ENCODE measurements at regions not wholly inside any gene's neighbourhood (a gene's known extent, or its start where the extent isn't known, plus 50 kb on each side); places are given as distances from the start of the nearest gene placed in this dataset.

GRCh38 chr2:22355816-22356433 lies 1029.1 kb upstream of the KLHL29 start:
- no TSS peak for BruUV-seq (replicated peaks)
- Histone ChIP-seq H3K27ac (ENCODE audit: low read depth, low read length) (no peak overlapping the region), H3K4me1 (ENCODE audit: control insufficient read depth in 1 of 2, insufficient read depth in 2 of 2, low read length in 2 of 2) (no peaks in the 10 kb centered on the region), H3K27me3 (ENCODE audit: insufficient read depth, low read length) (no peaks in the 10 kb centered on the region), H3K4me2 (ENCODE audit: low read length) (no peak overlapping the region), H3K9me2 (ENCODE audit: insufficient read depth) (no peaks in the 10 kb centered on the region), H4K20me1 (ENCODE audit: insufficient read depth) (no peaks in the 10 kb centered on the region), H3K9ac (ENCODE audit: low read length) (no peak overlapping the region), H3K79me2 (ENCODE audit: insufficient read depth, low read length) (no peaks in the 10 kb centered on the region), H3K9me3 (ENCODE audit: control insufficient read depth in 1 of 2, insufficient read depth in 1 of 2, low read depth in 1 of 2, low read length in 2 of 2) (peaks cover 0 to 11% of the 10 kb centered on the region in 2 experiments; a peak in 1 of 4 replicates), H2AFZ (ENCODE audit: low read depth, low read length, poor library complexity, severe bottlenecking) (no peak overlapping the region), H3K4me3 (replicated peaks in 1 of 2; ENCODE audit: low read depth in 1 of 2, low read length in 2 of 2) (no peak overlapping the region), H3K36me3 (ENCODE audit: control insufficient read depth in 1 of 2, insufficient read depth in 2 of 2, low read length in 2 of 2) (no peaks in the 10 kb centered on the region)
- no peak for DNase-seq (ENCODE audit: low read depth, low spot score)
- intact Hi-C loops (cut with micrococcal nuclease): no loop called here
- POLR2A ChIA-PET: no interaction called here
- CTCF ChIA-PET: no interaction called here
- TF ChIP-seq CTCF (IDR thresholded peaks at IDR 0.05 in 2 of 3, conservative IDR thresholded peaks at IDR 0.05 in 1 of 3; ENCODE audit: borderline replicate concordance in 1 of 3, insufficient read depth in 1 of 3, low read depth in 2 of 3, low read length in 2 of 3) (peak in 2 of 3 experiments; percentile 64 to 77; a peak in 4 of 6 replicates), CEBPB (IDR thresholded peaks at IDR 0.05; ENCODE audit: low read depth) (no peak), POLR2AphosphoS5 (IDR thresholded peaks at IDR 0.05; ENCODE audit: low read depth, low read length) (no peak), EZH2phosphoT487 (IDR thresholded peaks at IDR 0.05; ENCODE audit: borderline replicate concordance) (no peak), EZH2 (IDR thresholded peaks at IDR 0.05) (no peak), MAX (IDR thresholded peaks at IDR 0.05) (no peak), ATF3 (IDR thresholded peaks at IDR 0.05) (no peak), SRF (IDR thresholded peaks at IDR 0.05; ENCODE audit: low read depth) (no peak), CBX3 (IDR thresholded peaks at IDR 0.05; ENCODE audit: low read depth) (no peak), RAD21 (IDR thresholded peaks at IDR 0.05; ENCODE audit: low read depth) (peak; percentile 27; the same call in 1 of the 2 replicates), REST (IDR thresholded peaks at IDR 0.05; ENCODE audit: low read depth) (no peak), ZBTB33 (IDR thresholded peaks at IDR 0.05; ENCODE audit: extremely low read depth, insufficient replicate concordance, low read length) (no peak), ZFX (IDR thresholded peaks at IDR 0.05) (no peak), SP1 (IDR thresholded peaks at IDR 0.05; ENCODE audit: low read depth) (no peak), TCF7L2 (IDR thresholded peaks at IDR 0.05; ENCODE audit: borderline replicate concordance, extremely low read depth, insufficient read depth, insufficient read length) (no peak)
- RAD21 ChIA-PET (ENCODE audit: low non-redundant PET in 1 of 2, low total read pairs in 2 of 2, uncharacterized antibody in 2 of 2, unreplicated experiment in 2 of 2): no interaction called here
- ATAC-seq: no peak
